HG03045 (cell line): ENCODE measurements at regions not wholly inside any gene's neighbourhood (a gene's known extent, or its start where the extent isn't known, plus 50 kb on each side); places are given as distances from the start of the nearest gene placed in this dataset.
"Not testable (repeated sequence)": the region's sequence is repeated elsewhere in the genome, so short reads cannot be mapped to it uniquely, and the experiment has no call there.

Experiments
- ATAC-seq: cut with Tn5 transposase; IDR thresholded peaks from one replicate; pipeline ENCODE4 v1.9.1; 2021; ENCODE audit warnings: mild to moderate bottlenecking, moderate library complexity; ENCODE audit not compliant: unreplicated experiment

GRCh38 chr17:74126179-74126900 is 77.1 kb upstream of the RPL38 start:
- no peak for ATAC-seq

GRCh38 chr17:74126959-74127358 is 76.5 kb upstream of the RPL38 start:
- no peak for ATAC-seq

- no peak for ATAC-seq
Measured at GRCh38 chr17:74128456-74129211, 74.8 kb upstream of the RPL38 start.

DNA sequence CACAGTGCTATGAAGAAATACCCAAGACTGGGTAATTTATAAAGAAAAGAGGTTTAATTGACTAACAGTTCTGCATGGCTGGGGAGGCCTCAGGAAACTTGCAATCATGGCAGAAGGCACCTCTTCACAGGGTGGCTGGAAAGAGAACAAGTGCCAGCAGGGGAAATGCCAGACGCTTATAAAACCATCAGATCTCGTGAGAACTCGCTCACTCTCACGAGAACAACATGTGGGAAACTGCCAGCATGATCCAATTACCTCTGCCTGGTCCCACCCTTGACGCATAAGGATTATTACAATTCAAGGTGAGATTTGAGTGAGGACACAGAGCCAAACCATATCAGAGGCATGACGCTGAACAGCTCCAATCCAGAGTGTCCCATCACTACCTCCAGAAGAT is 73.7 kb upstream of the RPL38 start:
- ATAC-seq = not testable (repeated sequence)

DNA sequence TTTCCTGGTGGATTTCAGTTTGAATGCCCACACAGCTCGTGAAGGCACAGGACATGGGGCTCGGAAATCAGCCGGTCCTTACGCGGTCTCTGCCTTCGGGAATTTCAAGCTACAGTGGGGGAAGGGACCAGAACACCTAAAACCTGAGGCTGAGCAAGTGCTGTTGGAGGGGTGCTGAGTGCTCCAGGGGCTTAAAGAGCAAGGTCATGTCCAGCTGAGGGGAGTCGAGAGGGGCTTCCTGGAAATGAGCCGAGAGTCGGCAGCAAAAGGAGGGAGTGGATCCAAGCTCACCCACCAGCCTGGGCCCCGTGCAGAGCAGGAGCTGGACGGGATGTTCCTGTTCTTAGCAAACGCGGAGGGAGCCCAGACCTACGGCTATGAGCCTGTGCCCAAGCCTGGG is 73.2 kb upstream of the RPL38 start:
- no peak for ATAC-seq

DNA sequence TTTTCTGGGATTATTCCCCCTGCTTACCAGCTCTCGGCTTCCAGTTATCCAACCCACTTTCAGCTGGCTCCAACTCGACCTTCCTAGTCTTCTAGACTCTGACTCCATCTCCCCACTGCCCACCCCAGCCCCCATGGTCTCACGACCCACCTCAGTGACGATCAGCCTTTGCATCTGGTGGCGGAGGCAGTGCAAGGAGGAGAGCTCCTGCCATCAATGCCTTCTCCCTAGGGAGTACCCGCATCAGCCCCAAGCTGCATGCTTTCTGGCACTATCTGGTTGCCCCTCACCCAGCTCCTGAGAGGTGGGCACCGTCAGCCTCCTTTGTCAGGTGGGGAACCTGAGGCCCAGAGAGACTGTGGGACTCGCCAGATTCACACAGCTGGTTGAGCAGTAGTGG is 72.6 kb upstream of the RPL38 start:
- no peak for ATAC-seq

- no peak for ATAC-seq
Measured at GRCh38 chr17:74132354-74132753, 71.1 kb upstream of the RPL38 start.

- ATAC-seq = no peak
Measured at GRCh38 chr17:74133740-74134139, 69.7 kb upstream of the RPL38 start.

GRCh38 chr17:74134234-74134633 is 69.2 kb upstream of the RPL38 start:
- not testable (repeated sequence) for ATAC-seq

- ATAC-seq = no peak
Measured at GRCh38 chr17:74134991-74135390, 68.5 kb upstream of the RPL38 start.

DNA sequence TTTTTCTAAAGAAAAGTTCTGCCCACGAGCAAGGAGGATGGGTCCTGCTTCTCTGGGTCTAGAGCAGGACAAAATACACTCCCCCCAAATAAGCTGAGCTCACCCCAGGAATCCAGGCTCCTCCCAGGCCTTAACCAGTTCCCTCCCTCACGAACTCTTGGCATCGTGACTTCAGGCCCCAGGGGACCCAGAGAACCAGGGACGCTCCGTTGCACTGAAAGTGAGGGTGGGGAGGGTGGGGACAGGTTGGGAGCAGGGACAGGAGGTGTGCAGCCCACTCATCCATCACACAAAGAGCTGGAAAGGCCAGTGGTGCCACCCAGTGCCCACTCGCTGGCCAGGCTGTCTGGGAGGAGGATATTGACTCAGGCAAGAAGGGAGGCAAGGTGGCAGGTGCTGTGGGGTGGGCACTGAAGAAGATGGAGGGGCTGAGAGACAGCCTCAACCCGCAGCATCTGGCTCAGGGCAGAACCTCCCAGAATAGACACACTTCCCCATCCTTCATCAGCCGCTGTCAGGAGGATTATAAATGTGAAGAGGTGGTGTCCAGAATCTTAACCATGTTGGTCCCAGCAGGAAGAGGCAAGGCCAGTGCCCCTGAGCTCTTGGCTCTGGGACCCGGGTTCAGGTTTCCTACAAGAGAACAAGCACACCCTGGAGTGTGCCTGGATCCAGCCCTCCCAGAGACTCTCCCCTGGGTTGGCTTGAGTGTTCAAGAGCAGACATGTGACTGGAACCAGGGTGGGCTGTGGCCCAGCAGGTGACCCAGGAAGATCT is 67.9 kb upstream of the RPL38 start:
- no peak for ATAC-seq

GRCh38 chr17:74137416-74137815 is 66.1 kb upstream of the RPL38 start:
- no peak for ATAC-seq

- ATAC-seq = no peak
Measured at GRCh38 chr17:74139120-74139519, 64.4 kb upstream of the RPL38 start.

- ATAC-seq = no peak
Measured at GRCh38 chr17:74140282-74140681, 63.2 kb upstream of the RPL38 start.

- no peak for ATAC-seq
Measured at GRCh38 chr17:74141612-74142011, 61.9 kb upstream of the RPL38 start.

DNA sequence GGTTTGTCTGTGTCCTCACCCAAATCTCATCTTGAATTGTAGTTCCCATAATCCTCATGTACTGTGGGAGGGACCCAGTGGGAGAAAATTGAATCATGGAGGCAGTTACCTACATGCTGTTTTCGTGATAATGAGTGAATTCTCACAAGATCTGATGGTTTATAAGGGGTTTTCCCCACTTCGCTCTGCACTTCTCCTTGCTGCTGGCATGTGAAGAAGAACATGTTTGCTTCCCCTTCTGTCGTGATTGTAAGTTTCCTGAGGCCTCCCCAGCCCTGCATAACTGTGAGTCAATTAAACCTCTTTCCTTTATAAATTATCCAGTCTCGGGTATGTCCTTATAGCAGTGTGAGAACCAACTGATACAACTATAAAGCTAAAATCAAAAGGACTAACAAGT is 60.2 kb upstream of the RPL38 start:
- ATAC-seq = not testable (repeated sequence)

DNA sequence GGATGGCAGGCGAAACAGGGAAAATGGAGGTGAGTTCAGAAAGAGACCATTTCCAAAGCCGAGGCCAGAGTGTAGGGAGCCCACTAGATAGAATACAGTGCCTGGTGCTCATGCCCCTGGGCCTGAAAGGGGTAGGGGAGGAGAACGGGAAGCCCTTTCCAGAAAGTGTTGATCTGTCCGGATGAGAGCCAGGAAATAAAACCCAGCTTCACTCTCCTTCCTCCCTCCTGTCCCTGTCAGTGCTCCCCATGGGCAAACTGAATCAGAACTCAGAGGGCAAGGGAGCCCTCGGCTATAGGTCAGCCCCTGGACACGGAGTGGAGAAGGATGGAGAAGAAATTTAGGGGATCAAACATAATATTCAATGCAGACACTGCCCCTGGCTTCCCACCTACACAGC is 57.7 kb upstream of the RPL38 start:
- no peak for ATAC-seq

GRCh38 chr17:74146196-74146595 is 57.3 kb upstream of the RPL38 start:
- ATAC-seq = no peak

DNA sequence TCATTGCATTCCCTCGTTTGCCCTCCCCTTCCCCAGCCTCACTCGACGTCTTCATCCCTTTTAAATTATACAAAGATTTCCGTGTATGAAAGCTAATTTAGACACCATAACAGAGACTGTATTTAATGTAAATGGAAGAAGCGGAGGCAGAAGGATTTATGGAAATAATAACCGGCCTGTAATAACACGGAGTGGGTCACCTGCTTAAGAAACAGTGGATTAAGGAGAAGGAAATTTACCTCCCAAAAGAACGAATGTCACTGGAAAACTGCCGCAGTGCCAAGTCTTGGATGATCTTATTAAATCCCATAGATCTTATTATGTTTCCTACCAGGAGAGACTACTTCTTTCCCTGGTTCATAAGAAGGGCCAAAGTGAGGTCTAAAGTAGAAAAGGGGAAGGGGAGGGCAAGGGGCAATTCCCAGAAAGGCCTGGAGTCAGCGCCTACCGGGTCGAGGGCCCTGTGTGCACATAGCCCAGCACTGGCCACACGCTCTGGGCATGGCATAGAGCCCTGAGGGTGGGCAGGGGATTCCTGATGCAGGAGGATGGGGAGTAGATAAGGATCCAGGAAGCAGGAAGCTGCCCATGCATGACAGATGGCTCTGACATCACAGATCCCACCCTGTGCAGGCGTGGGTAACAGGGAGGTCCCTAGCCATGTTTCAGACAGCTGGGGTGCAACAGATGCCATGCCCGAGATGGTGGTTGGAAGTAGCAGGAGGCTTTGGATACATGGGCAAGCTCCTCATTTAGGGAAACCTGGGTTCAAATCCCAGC is 56.2 kb upstream of the RPL38 start:
- no peak for ATAC-seq

DNA sequence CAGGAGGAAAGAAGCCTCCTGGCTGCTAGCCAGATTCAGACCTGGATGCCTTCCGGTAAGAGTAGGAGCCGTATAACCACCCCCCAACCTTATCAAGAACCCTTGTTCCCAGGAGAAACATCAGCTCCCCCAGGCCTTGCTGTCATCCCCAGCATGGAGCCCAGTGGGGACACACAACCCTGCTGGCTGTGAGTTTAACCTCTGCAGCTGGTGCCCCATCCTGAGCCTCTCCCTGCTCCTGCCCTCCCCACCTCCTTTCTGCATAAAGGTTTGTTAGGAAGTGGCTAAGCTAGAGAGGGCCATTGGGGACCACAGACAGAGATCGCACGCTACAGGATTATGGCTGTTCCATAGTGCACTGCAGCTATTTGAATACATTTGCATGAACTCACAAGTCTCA is 55.5 kb upstream of the RPL38 start:
- no peak for ATAC-seq

- no peak for ATAC-seq
Measured at GRCh38 chr17:74148446-74148845, 55.0 kb upstream of the RPL38 start.
